Activated CD4-positive, alpha-beta T cell treated with anti-CD3 and anti-CD28 coated beads for 24 hours (primary cell): ENCODE measurements at regions not wholly inside any gene's neighbourhood (a gene's known extent, or its start where the extent isn't known, plus 50 kb on each side); places are given as distances from the start of the nearest gene placed in this dataset.

Experiments
- DNase-seq, 2 donors: peaks; one replicate each; pipeline ENCODE4 v3.0.0-alpha.2; 2020; ENCODE audit warnings: low read depth in 2 of 2

- no peak for DNase-seq
These were observed 157.1 kb downstream of the METTL4 start for GRCh38 chr18:2414235-2414634.

- DNase-seq = no peak
These were observed 155.6 kb downstream of the METTL4 start for GRCh38 chr18:2415656-2416055.

- no peak for DNase-seq
These were observed 153.3 kb downstream of the METTL4 start for GRCh38 chr18:2417861-2418610.

GRCh38 chr18:2420367-2420766, 150.9 kb downstream of the METTL4 start:
- DNase-seq = no peak

GRCh38 chr18:2423761-2424160, 147.5 kb downstream of the METTL4 start:
- DNase-seq = no peak

- DNase-seq = no peak
These were observed 146.9 kb downstream of the METTL4 start for GRCh38 chr18:2424420-2424819.

GRCh38 chr18:2425426-2426317, 145.6 kb downstream of the METTL4 start:
- DNase-seq = no peak

- no peak for DNase-seq
These were observed 141.1 kb downstream of the METTL4 start for GRCh38 chr18:2430191-2430590.

GRCh38 chr18:2431806-2432205, 139.5 kb downstream of the METTL4 start:
- DNase-seq = no peak

GRCh38 chr18:2433366-2433765, 137.9 kb downstream of the METTL4 start:
- no peak for DNase-seq

- DNase-seq = no peak
These were observed 129.8 kb downstream of the METTL4 start for GRCh38 chr18:2441544-2441943.

GRCh38 chr18:2442006-2442405, 129.3 kb downstream of the METTL4 start:
- no peak for DNase-seq

GRCh38 chr18:2442726-2443275, 128.5 kb downstream of the METTL4 start:
- DNase-seq = no peak

- no peak for DNase-seq
These were observed 127.0 kb downstream of the METTL4 start for GRCh38 chr18:2444201-2444875.

- DNase-seq = no peak
These were observed 122.6 kb downstream of the METTL4 start for GRCh38 chr18:2448565-2449151.

- DNase-seq = no peak
These were observed 119.7 kb downstream of the METTL4 start for GRCh38 chr18:2451556-2451955.

- DNase-seq = no peak
These were observed 111.4 kb downstream of the METTL4 start for GRCh38 chr18:2459886-2460285.

- DNase-seq = no peak
These were observed 104.3 kb downstream of the METTL4 start for GRCh38 chr18:2466978-2467377.

GRCh38 chr18:2468051-2468450, 103.3 kb downstream of the METTL4 start:
- DNase-seq = no peak

GRCh38 chr18:2471523-2471922, 99.8 kb downstream of the METTL4 start:
- no peak for DNase-seq

GRCh38 chr18:2478662-2479061, 92.6 kb downstream of the METTL4 start:
- DNase-seq = no peak

- DNase-seq = no peak
These were observed 90.8 kb downstream of the METTL4 start for GRCh38 chr18:2480536-2480935.
